Sigmoid colon (tissue), 6 donors: ENCODE measurements at regions not wholly inside any gene's neighbourhood (a gene's known extent, or its start where the extent isn't known, plus 50 kb on each side); places are given as distances from the start of the nearest gene placed in this dataset.
"Not testable (repeated sequence)": the region's sequence is repeated elsewhere in the genome, so short reads cannot be mapped to it uniquely, and the experiment has no call there.

Experiments used
- DNase-seq: peaks from one replicate; pipeline ENCODE4 v3.0.0-alpha.2; 2019
- H3K27ac ChIP-seq, 4 donors: fragments of 200-600 bp; sonication (generic); one replicate each; pipeline ENCODE4 v1.5.1; 2016 to 2019; ENCODE audit warnings: mild to moderate bottlenecking in 1 of 4
- H3K27me3 ChIP-seq, 3 donors: fragments of 200-600 bp; sonication (generic); one replicate each; pipeline ENCODE4 v1.5.1; 2019; ENCODE audit warnings: mild to moderate bottlenecking in 1 of 3
- H3K36me3 ChIP-seq, 4 donors: fragments of 200-600 bp; sonication (generic); one replicate each; pipeline ENCODE4 v1.5.1; 2016 to 2019
- H3K4me1 ChIP-seq, 4 donors: fragments of 200-600 bp; sonication (generic); one replicate each; pipeline ENCODE4 v1.5.1; 2017 to 2019
- H3K4me3 ChIP-seq, 4 donors: fragments of 200-600 bp; sonication (generic); one replicate each; pipeline ENCODE4 v1.5.1; 2017 to 2019; ENCODE audit warnings: mild to moderate bottlenecking in 2 of 4, moderate library complexity in 1 of 4
- H3K9me3 ChIP-seq, 4 donors: fragments of 200-600 bp in 3 of 4; sonication (generic) in 3 of 4; one replicate each; pipeline versions ENCODE4 v1.5.1 to v1.6.1; 2013 to 2019
- CTCF ChIP-seq, 4 experiments: fragments of 450-650 bp in 3 of 4; fragments of 200-600 bp in 1 of 4; IDR thresholded peaks; one replicate each; pipeline ENCODE4 v1.5.1; 2016 to 2019; ENCODE audit warnings: antibody characterized with exemption in 4 of 4, mild to moderate bottlenecking in 3 of 4, moderate library complexity in 2 of 4
- EP300 ChIP-seq, 4 donors: sonication (generic); formaldehyde crosslinking; IDR thresholded peaks; one replicate each; pipeline ENCODE4 v1.6.1; 2017; ENCODE audit warnings: antibody characterized with exemption in 4 of 4
- POLR2A ChIP-seq, 2 donors: fragments of 450-650 bp; IDR thresholded peaks; one replicate each; pipeline ENCODE4 v1.6.1; 2016; ENCODE audit warnings: antibody characterized with exemption in 2 of 2, mild to moderate bottlenecking in 2 of 2, moderate library complexity in 2 of 2
- POLR2AphosphoS5 ChIP-seq, 4 donors: sonication (generic); formaldehyde crosslinking; IDR thresholded peaks; one replicate each; pipeline ENCODE4 v1.6.1; 2017; ENCODE audit warnings: antibody characterized with exemption in 4 of 4
- WGBS, 2 donors: extraction: QIAGEN DNeasy Blood & Tissue Kit; methylation state at CpG; one replicate each; pipeline ENCODE4 v1.1.7; 2013; 5-methylcytosine and 5-hydroxymethylcytosine counted together
- intact Hi-C: fragments of 100-400 bp; cut with DNase I; formaldehyde crosslinking; loops from one replicate; pipeline ENCODE4 v1.15.1; 2023
- donor health status: healthy with polysubstance abuse.
- donor health status: healthy.

- H3K4me1 ChIP-seq: no peaks in the 10 kb centered on the region
- TF ChIP-seq POLR2A (IDR thresholded peaks at IDR 0.05): no peak
- no peak for TF ChIP-seq EP300 (IDR thresholded peaks at IDR 0.05)
- no peak for TF ChIP-seq POLR2AphosphoS5 (IDR thresholded peaks at IDR 0.05)
- no peak for TF ChIP-seq CTCF (IDR thresholded peaks at IDR 0.05)
- WGBS, 2 donors: 62 to 74% methylated on average over 3 of the region's 3 CpGs
- intact Hi-C loops: no loop called here
- no peaks in the 10 kb centered on the region for H3K9me3 ChIP-seq
- DNase-seq: no peak
- H3K36me3 ChIP-seq: no peaks in the 10 kb centered on the region
- no peaks in the 10 kb centered on the region for H3K27me3 ChIP-seq
- no peak overlapping the region for H3K27ac ChIP-seq
- H3K4me3 ChIP-seq: no peak overlapping the region
Observed at GRCh38 chrY:7516268-7516667, 604.7 kb upstream of the AMELY start.

DNA sequence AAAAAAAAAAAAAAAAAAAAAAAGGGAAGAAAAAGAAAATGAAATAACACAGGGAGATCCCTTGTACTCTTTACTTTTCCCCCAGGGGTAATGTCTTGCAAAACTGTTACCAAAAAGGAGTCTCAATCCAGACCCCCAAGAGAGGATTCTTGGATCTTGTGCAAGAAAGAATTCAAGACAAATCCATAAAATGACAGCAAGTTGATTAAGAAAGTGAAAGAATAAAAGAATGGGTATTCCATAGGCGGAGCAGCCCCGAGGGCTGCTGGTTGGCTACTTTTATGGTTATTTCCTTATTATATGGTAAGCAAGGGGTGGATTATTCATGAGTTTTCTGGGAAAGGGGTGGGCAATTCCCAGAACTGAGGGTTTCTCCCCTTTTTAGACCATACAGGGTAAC is 604.3 kb upstream of the AMELY start:
- DNase-seq: no peak
- no peak for TF ChIP-seq POLR2A (IDR thresholded peaks at IDR 0.05)
- no peak for TF ChIP-seq POLR2AphosphoS5 (IDR thresholded peaks at IDR 0.05)
- TF ChIP-seq EP300 (IDR thresholded peaks at IDR 0.05): no peak
- TF ChIP-seq CTCF (IDR thresholded peaks at IDR 0.05): no peak
- H3K36me3 ChIP-seq: no peaks in the 10 kb centered on the region
- 76 to 81% methylated on average over 2 of the region's 2 CpGs for WGBS, 2 donors
- H3K27me3 ChIP-seq: no peaks in the 10 kb centered on the region
- H3K27ac ChIP-seq: no peak overlapping the region
- no peaks in the 10 kb centered on the region for H3K4me1 ChIP-seq
- no peak overlapping the region for H3K4me3 ChIP-seq
- intact Hi-C loops: no loop called here
- no peaks in the 10 kb centered on the region for H3K9me3 ChIP-seq

DNA sequence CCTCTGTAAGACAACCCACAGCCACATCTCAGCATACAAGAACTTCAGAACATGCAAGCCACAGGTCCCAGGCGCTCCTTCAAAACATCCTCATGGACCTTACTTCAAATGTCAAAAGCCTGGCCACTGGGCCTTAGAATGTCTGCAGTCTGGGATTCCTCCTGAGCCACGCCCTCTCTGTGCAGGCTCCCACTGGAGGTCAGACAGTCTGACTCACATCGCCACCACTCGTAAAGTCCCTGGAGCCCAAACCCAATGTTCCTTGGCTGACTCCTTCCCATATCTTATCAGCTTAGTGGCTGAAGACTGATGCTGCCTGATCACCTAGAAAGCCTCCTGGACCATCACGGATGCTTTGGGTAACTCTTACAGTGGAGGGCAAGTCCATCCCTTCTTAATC is 591.3 kb upstream of the AMELY start:
- intact Hi-C loops: no loop called here
- no peak overlapping the region for H3K4me3 ChIP-seq
- TF ChIP-seq CTCF (IDR thresholded peaks at IDR 0.05) (no peak), POLR2AphosphoS5 (IDR thresholded peaks at IDR 0.05) (no peak), POLR2A (IDR thresholded peaks at IDR 0.05) (no peak), EP300 (IDR thresholded peaks at IDR 0.05) (no peak)
- H3K27ac ChIP-seq: no peak overlapping the region
- no peaks in the 10 kb centered on the region for H3K4me1 ChIP-seq
- no peaks in the 10 kb centered on the region for H3K36me3 ChIP-seq
- H3K9me3 ChIP-seq: no peaks in the 10 kb centered on the region
- H3K27me3 ChIP-seq: no peaks in the 10 kb centered on the region
- WGBS, 2 donors: 90 to 91% methylated on average over 5 of the region's 5 CpGs
- DNase-seq: no peak

DNA sequence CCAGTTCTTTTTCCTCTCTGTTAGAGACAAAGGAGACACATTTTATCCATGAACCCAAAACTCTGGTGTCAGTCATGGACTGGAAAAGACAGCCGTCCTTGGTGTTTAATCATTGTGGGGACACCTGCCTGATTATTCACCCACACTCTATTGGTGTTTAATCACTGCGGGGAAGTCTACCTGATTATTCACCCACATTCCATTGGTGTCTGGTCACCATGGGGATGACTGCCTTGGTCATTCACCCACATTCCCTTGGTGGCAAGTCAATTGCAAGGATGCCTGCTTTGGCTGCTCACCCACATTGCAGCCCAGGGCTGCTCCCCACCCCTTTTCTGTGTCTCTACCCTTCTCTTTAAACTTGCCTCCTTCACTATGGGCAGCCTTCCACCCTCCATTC is 589.7 kb upstream of the AMELY start:
- Histone ChIP-seq H3K36me3 (no peaks in the 10 kb centered on the region), H3K4me3 (no peak overlapping the region), H3K9me3 (no peaks in the 10 kb centered on the region), H3K27me3 (no peaks in the 10 kb centered on the region), H3K4me1 (no peaks in the 10 kb centered on the region), H3K27ac (no peak overlapping the region)
- no peak for DNase-seq
- TF ChIP-seq POLR2A (IDR thresholded peaks at IDR 0.05) (no peak), EP300 (IDR thresholded peaks at IDR 0.05) (no peak), POLR2AphosphoS5 (IDR thresholded peaks at IDR 0.05) (no peak), CTCF (IDR thresholded peaks at IDR 0.05) (no peak)
- WGBS, 2 donors: 96 to 100% methylated on average over 2 of the region's 2 CpGs
- intact Hi-C loops: no loop called here

DNA sequence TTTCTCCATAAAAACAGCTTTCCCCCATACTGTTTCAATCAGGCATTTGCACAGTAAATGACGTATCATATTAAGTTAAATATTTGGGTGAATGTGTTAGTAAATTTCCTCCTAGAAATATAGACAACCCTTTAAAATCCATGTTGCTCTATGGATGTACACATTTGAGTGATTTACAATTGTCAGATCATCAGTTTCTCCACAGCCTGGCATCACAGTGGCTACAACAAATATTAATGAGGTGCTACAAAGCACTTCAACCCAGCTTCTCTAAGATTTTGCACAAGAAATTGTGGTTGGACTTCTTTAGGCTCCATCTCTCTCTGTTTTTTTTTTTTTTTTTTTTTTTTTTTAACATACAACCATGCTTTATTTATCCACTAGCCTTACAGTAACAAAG is 584.4 kb upstream of the AMELY start:
- Histone ChIP-seq H3K27ac (no peak overlapping the region), H3K4me3 (no peak overlapping the region), H3K9me3 (no peaks in the 10 kb centered on the region), H3K4me1 (no peaks in the 10 kb centered on the region), H3K36me3 (no peaks in the 10 kb centered on the region), H3K27me3 (no peaks in the 10 kb centered on the region)
- WGBS, 2 donors: 92 to 100% methylated on average over 1 of the region's 1 CpG
- DNase-seq: no peak
- intact Hi-C loops: no loop called here
- no peak for TF ChIP-seq EP300 (IDR thresholded peaks at IDR 0.05)
- TF ChIP-seq CTCF (IDR thresholded peaks at IDR 0.05): no peak
- no peak for TF ChIP-seq POLR2A (IDR thresholded peaks at IDR 0.05)
- TF ChIP-seq POLR2AphosphoS5 (IDR thresholded peaks at IDR 0.05): no peak

- H3K27me3 ChIP-seq, H3K27ac ChIP-seq, intact Hi-C loops, H3K9me3 ChIP-seq, H3K36me3 ChIP-seq, H3K4me1 ChIP-seq, DNase-seq, H3K4me3 ChIP-seq: not testable (repeated sequence)
- 18 to 57% methylated on average over 8 of the region's 8 CpGs for WGBS, 2 donors
Observed at GRCh38 chrY:7484455-7485285, 573.1 kb upstream of the AMELY start.
